Natural killer cell treated with Interleukin-12 subunit alpha and Interleukin-12 subunit beta and Interleukin-15 and Interleukin-18, amount 100 ng/mL, for 72 hours (primary cell): ENCODE measurements at regions not wholly inside any gene's neighbourhood (a gene's known extent, or its start where the extent isn't known, plus 50 kb on each side); places are given as distances from the start of the nearest gene placed in this dataset.

Experiments used
- ATAC-seq, 2 donors: fragments of 150-1000 bp; cut with Tn5 transposase in 1 of 2; sonication (Bioruptor Pico), chemical (Tn5 transposase) in 1 of 2; 2 replicates each; pipeline ENCODE4 v1.10.0; 2021
- DNase-seq: peaks from one replicate; pipeline ENCODE4 v3.0.0; 2022; ENCODE audit warnings: low spot score
- H3K27ac Mint-ChIP-seq, 2 donors: 1 replicate in 1 of 2; 2 replicates in 1 of 2; pipeline ENCODE4 v1.8.0; 2022; ENCODE audit warnings: mixed read lengths in 2 of 2, mild to moderate bottlenecking in 1 of 2, moderate library complexity in 1 of 2
- H3K27me3 Mint-ChIP-seq, 2 donors: 1 replicate in 1 of 2; 2 replicates in 1 of 2; pipeline ENCODE4 v1.8.0; 2022; ENCODE audit warnings: mixed read lengths in 2 of 2
- H3K36me3 Mint-ChIP-seq: one replicate; pipeline ENCODE4 v1.8.0; 2022; ENCODE audit warnings: mixed read lengths
- H3K4me1 Mint-ChIP-seq, 2 donors: 1 replicate in 1 of 2; 2 replicates in 1 of 2; pipeline ENCODE4 v1.8.0; 2022; ENCODE audit warnings: low read depth in 2 of 2, mixed read lengths in 2 of 2, mild to moderate bottlenecking in 1 of 2
- H3K4me3 Mint-ChIP-seq: one replicate; pipeline ENCODE4 v1.8.0; 2022; ENCODE audit warnings: mixed read lengths
- H3K9me3 Mint-ChIP-seq: 2 replicates; pipeline ENCODE4 v1.8.0; 2022; ENCODE audit warnings: mixed read lengths

GRCh38 chr5:66454186-66455078 lies 141.8 kb upstream of the MAST4 start:
- no peaks in the 10 kb centered on the region for H3K9me3 Mint-ChIP-seq
- DNase-seq (no peak), ATAC-seq (no peak)
- no peak overlapping the region for H3K4me3 Mint-ChIP-seq
- no peaks in the 10 kb centered on the region for H3K4me1 Mint-ChIP-seq
- H3K27ac Mint-ChIP-seq = no peak overlapping the region
- H3K36me3 Mint-ChIP-seq = no peaks in the 10 kb centered on the region
- peaks cover 0 to 14% of the 10 kb centered on the region in 2 donors for H3K27me3 Mint-ChIP-seq

- Mint-ChIP-seq H3K27me3 (peaks cover 0 to 15% of the 10 kb centered on the region in 2 donors), H3K4me3 (no peak overlapping the region), H3K27ac (no peak overlapping the region), H3K9me3 (peaks cover 4% of the 10 kb centered on the region), H3K36me3 (no peaks in the 10 kb centered on the region), H3K4me1 (no peaks in the 10 kb centered on the region)
- ATAC-seq (no peak), DNase-seq (no peak)
Observed at GRCh38 chr5:66459728-66460127, 136.5 kb upstream of the MAST4 start.

GRCh38 chr5:66467564-66467963 lies 128.6 kb upstream of the MAST4 start:
- no peak for DNase-seq
- H3K36me3 Mint-ChIP-seq = peaks cover 4% of the 10 kb centered on the region
- ATAC-seq = no peak
- H3K4me3 Mint-ChIP-seq = no peak overlapping the region
- H3K27ac Mint-ChIP-seq = no peak overlapping the region
- H3K9me3 Mint-ChIP-seq = peaks cover 6% of the 10 kb centered on the region
- H3K4me1 Mint-ChIP-seq = no peaks in the 10 kb centered on the region
- H3K27me3 Mint-ChIP-seq = no peaks in the 10 kb centered on the region

GRCh38 chr5:66469684-66470083 lies 126.5 kb upstream of the MAST4 start:
- DNase-seq (no peak), ATAC-seq (no peak)
- Mint-ChIP-seq H3K4me1 (no peaks in the 10 kb centered on the region), H3K9me3 (peaks cover 10% of the 10 kb centered on the region), H3K27me3 (no peaks in the 10 kb centered on the region), H3K4me3 (no peak overlapping the region), H3K36me3 (peaks cover 4% of the 10 kb centered on the region), H3K27ac (no peak overlapping the region)

- ATAC-seq (no peak), DNase-seq (no peak)
- no peaks in the 10 kb centered on the region for H3K4me1 Mint-ChIP-seq
- H3K27ac Mint-ChIP-seq = no peak overlapping the region
- H3K4me3 Mint-ChIP-seq = no peak overlapping the region
- H3K27me3 Mint-ChIP-seq = no peaks in the 10 kb centered on the region
- H3K9me3 Mint-ChIP-seq = peaks cover 7% of the 10 kb centered on the region
- H3K36me3 Mint-ChIP-seq = no peaks in the 10 kb centered on the region
Observed at GRCh38 chr5:66472010-66472409, 124.2 kb upstream of the MAST4 start.

- H3K4me3 Mint-ChIP-seq = no peak overlapping the region
- no peaks in the 10 kb centered on the region for H3K4me1 Mint-ChIP-seq
- H3K36me3 Mint-ChIP-seq = no peaks in the 10 kb centered on the region
- DNase-seq (no peak), ATAC-seq (no peak)
- no peak overlapping the region for H3K27ac Mint-ChIP-seq
- peaks cover 4% of the 10 kb centered on the region for H3K9me3 Mint-ChIP-seq
- H3K27me3 Mint-ChIP-seq = no peaks in the 10 kb centered on the region
Observed at GRCh38 chr5:66475731-66476130, 120.5 kb upstream of the MAST4 start.

- Mint-ChIP-seq H3K4me1 (no peaks in the 10 kb centered on the region), H3K27me3 (no peaks in the 10 kb centered on the region), H3K27ac (no peak overlapping the region), H3K36me3 (peaks cover 7% of the 10 kb centered on the region), H3K9me3 (peaks cover 8% of the 10 kb centered on the region), H3K4me3 (no peak overlapping the region)
- no peak for ATAC-seq
- no peak for DNase-seq
Observed at GRCh38 chr5:66477596-66477995, 118.6 kb upstream of the MAST4 start.

GRCh38 chr5:66494437-66494836 lies 101.8 kb upstream of the MAST4 start:
- H3K27me3 Mint-ChIP-seq = peaks cover 2 to 16% of the 10 kb centered on the region in 2 donors
- H3K9me3 Mint-ChIP-seq = peaks cover 3% of the 10 kb centered on the region
- no peaks in the 10 kb centered on the region for H3K4me1 Mint-ChIP-seq
- no peaks in the 10 kb centered on the region for H3K36me3 Mint-ChIP-seq
- H3K4me3 Mint-ChIP-seq = no peak overlapping the region
- ATAC-seq (no peak), DNase-seq (no peak)
- H3K27ac Mint-ChIP-seq = no peak overlapping the region

GRCh38 chr5:66498791-66499207 lies 97.4 kb upstream of the MAST4 start:
- Mint-ChIP-seq H3K27ac (no peak overlapping the region), H3K27me3 (peaks cover 2 to 12% of the 10 kb centered on the region in 2 donors), H3K36me3 (no peaks in the 10 kb centered on the region), H3K4me3 (no peak overlapping the region), H3K4me1 (no peaks in the 10 kb centered on the region), H3K9me3 (peaks cover 3% of the 10 kb centered on the region)
- no peak for ATAC-seq
- DNase-seq = no peak

GRCh38 chr5:66503203-66503789 lies 92.9 kb upstream of the MAST4 start:
- Mint-ChIP-seq H3K4me1 (no peaks in the 10 kb centered on the region), H3K36me3 (no peaks in the 10 kb centered on the region), H3K9me3 (peaks cover 3% of the 10 kb centered on the region), H3K27ac (no peak overlapping the region), H3K4me3 (no peak overlapping the region), H3K27me3 (no peaks in the 10 kb centered on the region)
- ATAC-seq = no peak
- DNase-seq = no peak

GRCh38 chr5:66507106-66507505 lies 89.1 kb upstream of the MAST4 start:
- Mint-ChIP-seq H3K27ac (no peak overlapping the region), H3K27me3 (peaks cover 0 to 7% of the 10 kb centered on the region in 2 donors), H3K9me3 (no peaks in the 10 kb centered on the region), H3K4me1 (no peaks in the 10 kb centered on the region), H3K4me3 (no peak overlapping the region), H3K36me3 (no peaks in the 10 kb centered on the region)
- no peak for ATAC-seq
- DNase-seq = no peak

- Mint-ChIP-seq H3K4me3 (no peak overlapping the region), H3K9me3 (peaks cover 6% of the 10 kb centered on the region), H3K4me1 (no peaks in the 10 kb centered on the region), H3K27me3 (peaks cover 0 to 7% of the 10 kb centered on the region in 2 donors), H3K27ac (no peak overlapping the region), H3K36me3 (no peaks in the 10 kb centered on the region)
- ATAC-seq = no peak
- DNase-seq = no peak
Observed at GRCh38 chr5:66511491-66511890, 84.7 kb upstream of the MAST4 start.

GRCh38 chr5:66513130-66513529 lies 83.1 kb upstream of the MAST4 start:
- no peak overlapping the region for H3K27ac Mint-ChIP-seq
- H3K27me3 Mint-ChIP-seq = peaks cover 0 to 7% of the 10 kb centered on the region in 2 donors
- DNase-seq (no peak), ATAC-seq (no peak)
- H3K36me3 Mint-ChIP-seq = no peaks in the 10 kb centered on the region
- peaks cover 6% of the 10 kb centered on the region for H3K9me3 Mint-ChIP-seq
- no peaks in the 10 kb centered on the region for H3K4me1 Mint-ChIP-seq
- H3K4me3 Mint-ChIP-seq = no peak overlapping the region

GRCh38 chr5:66515209-66515608 lies 81.0 kb upstream of the MAST4 start:
- H3K4me3 Mint-ChIP-seq = no peak overlapping the region

More at GRCh38 chr5:66515209-66515608, 81.0 kb upstream of the MAST4 start:
- no peak for ATAC-seq
- no peaks in the 10 kb centered on the region for H3K36me3 Mint-ChIP-seq
- H3K9me3 Mint-ChIP-seq = peaks cover 6% of the 10 kb centered on the region
- peaks cover 0 to 3% of the 10 kb centered on the region in 2 donors for H3K27me3 Mint-ChIP-seq
- no peak for DNase-seq
- H3K4me1 Mint-ChIP-seq = no peaks in the 10 kb centered on the region
- H3K27ac Mint-ChIP-seq = no peak overlapping the region
